A673 (cell line): ENCODE measurements at regions not wholly inside any gene's neighbourhood (a gene's known extent, or its start where the extent isn't known, plus 50 kb on each side); places are given as distances from the start of the nearest gene placed in this dataset.

Source experiments
- BruUV-seq: library from RNA; stranded (reverse); fragments of 400-500 nt; replicated peaks from 2 replicates; lab custom pipeline; 2021; lab: Mats Ljungman, UMichigan
- CTCF ChIA-PET: fragments of 300-600 bp; sonication (Branson Sonifier 250); formaldehyde crosslinking; loops from one replicate; lab custom pipeline; 2022; ENCODE audit warnings: antibody characterized with exemption; lab: Charles Lee
- POLR2A ChIA-PET: fragments of 300-600 bp; sonication (Branson Sonifier 250); formaldehyde crosslinking; loops from one replicate; lab custom pipeline; 2022; ENCODE audit warnings: antibody characterized with exemption; ENCODE audit not compliant: low non-redundant PET; lab: Charles Lee
- DNase-seq: peaks from one replicate; pipeline ENCODE4 v3.0.0-alpha.2; 2015; ENCODE audit warnings: low spot score
- H3K27ac ChIP-seq: fragments of 200-600 bp; sonication (generic); 2 replicates; pipeline ENCODE4 v1.5.1; 2016; ENCODE audit warnings: mixed run types, low read depth, mild to moderate bottlenecking, mixed read lengths, antibody characterized with exemption, low read length; ENCODE audit not compliant: poor library complexity, severe bottlenecking
- H3K27me3 ChIP-seq: fragments of 200-600 bp; sonication (generic); replicated peaks from 2 replicates; pipeline ENCODE4 v1.6.1; 2017; ENCODE audit warnings: mixed run types, low read depth, mild to moderate bottlenecking, mixed read lengths, antibody characterized with exemption, low read length; ENCODE audit not compliant: insufficient read depth, poor library complexity
- H3K36me3 ChIP-seq: fragments of 200-600 bp; sonication (generic); 2 replicates; pipeline ENCODE4 v1.6.1; 2016; ENCODE audit warnings: mixed run types, mild to moderate bottlenecking, mixed read lengths, antibody characterized with exemption, low read length; ENCODE audit not compliant: insufficient read depth, poor library complexity, severe bottlenecking
- H3K4me1 ChIP-seq: fragments of 200-600 bp; sonication (generic); 2 replicates; pipeline ENCODE4 v1.6.1; 2017; ENCODE audit warnings: mixed run types, mild to moderate bottlenecking, mixed read lengths, antibody characterized with exemption, low read length; ENCODE audit not compliant: insufficient read depth, poor library complexity, severe bottlenecking
- H3K4me3 ChIP-seq: fragments of 200-600 bp; sonication (generic); 2 replicates; pipeline ENCODE4 v1.5.1; 2016; ENCODE audit warnings: low read depth, mixed run types, mild to moderate bottlenecking, mixed read lengths, low read length; ENCODE audit not compliant: poor library complexity, severe bottlenecking
- H3K9me3 ChIP-seq: fragments of 200-600 bp; sonication (generic); 2 replicates; pipeline ENCODE4 v1.6.1; 2016; ENCODE audit warnings: mixed run types, low read depth, mild to moderate bottlenecking, mixed read lengths, antibody characterized with exemption, low read length; ENCODE audit not compliant: poor library complexity, severe bottlenecking
- CTCF ChIP-seq: fragments of 300-800, 200-600 bp; sonication (generic); conservative IDR thresholded peaks from 2 replicates; pipeline ENCODE4 v1.5.1; 2017; ENCODE audit warnings: low read depth, mild to moderate bottlenecking, antibody characterized with exemption, low read length, moderate library complexity, mixed read lengths
- EZH2 ChIP-seq: fragments of 200-600 bp; sonication (generic); IDR thresholded peaks from 2 replicates; pipeline ENCODE4 v1.6.1; 2017; ENCODE audit warnings: borderline replicate concordance, low read depth, mild to moderate bottlenecking, mixed read lengths, antibody characterized with exemption, low read length; ENCODE audit not compliant: poor library complexity, severe bottlenecking
- intact Hi-C: fragments of 100-400 bp; cut with micrococcal nuclease; formaldehyde crosslinking; loops from one replicate; pipeline ENCODE4 v1.10.0; 2022; ENCODE audit not compliant: unreplicated experiment

GRCh38 chr2:236943068-236943467 lies 142.6 kb upstream of the COPS8 start:
- Histone ChIP-seq H3K27ac (no peak overlapping the region), H3K27me3 (no peaks in the 10 kb centered on the region), H3K4me1 (no peaks in the 10 kb centered on the region), H3K36me3 (no peaks in the 10 kb centered on the region), H3K9me3 (no peaks in the 10 kb centered on the region), H3K4me3 (no peak overlapping the region)
- CTCF ChIA-PET = no interaction called here
- POLR2A ChIA-PET = no interaction called here
- TF ChIP-seq EZH2 (no peak), CTCF (no peak)
- intact Hi-C loops = no loop called here
- DNase-seq = no peak
- BruUV-seq = no TSS peak

- no TSS peak for BruUV-seq
- ChIA-PET CTCF (no interaction called here), POLR2A (no interaction called here)
- no peak for TF ChIP-seq CTCF
- TF ChIP-seq EZH2 = no peak
- Histone ChIP-seq H3K9me3 (no peaks in the 10 kb centered on the region), H3K27ac (no peak overlapping the region), H3K27me3 (no peaks in the 10 kb centered on the region), H3K4me3 (no peak overlapping the region), H3K4me1 (no peaks in the 10 kb centered on the region), H3K36me3 (no peaks in the 10 kb centered on the region)
- intact Hi-C loops = no loop called here
- no peak for DNase-seq
Observed at GRCh38 chr2:236943841-236944513, 141.7 kb upstream of the COPS8 start.

- TF ChIP-seq CTCF (no peak), EZH2 (no peak)
- H3K9me3 ChIP-seq = no peaks in the 10 kb centered on the region
- CTCF ChIA-PET = no interaction called here
- no peak overlapping the region for H3K27ac ChIP-seq
- no peak for DNase-seq
- no TSS peak for BruUV-seq
- H3K27me3 ChIP-seq = no peaks in the 10 kb centered on the region
- POLR2A ChIA-PET = no interaction called here
- intact Hi-C loops = no loop called here
- no peaks in the 10 kb centered on the region for H3K4me1 ChIP-seq
- H3K36me3 ChIP-seq = no peaks in the 10 kb centered on the region
- no peak overlapping the region for H3K4me3 ChIP-seq
Observed at GRCh38 chr2:236944561-236944960, 141.1 kb upstream of the COPS8 start.
